Mucosa of rectum (tissue), 2 donors: ENCODE measurements at regions not wholly inside any gene's neighbourhood (a gene's known extent, or its start where the extent isn't known, plus 50 kb on each side); places are given as distances from the start of the nearest gene placed in this dataset.
"Not testable (repeated sequence)": the region's sequence is repeated elsewhere in the genome, so short reads cannot be mapped to it uniquely, and the experiment has no call there.

ENCODE experiments used
- H3K27ac ChIP-seq, 2 donors: one replicate each; pipeline ENCODE4 v1.7.0; 2013; ENCODE audit warnings: inconsistent platforms in 2 of 2, low read depth in 2 of 2, low read length in 2 of 2
- H3K27me3 ChIP-seq, 2 donors: one replicate each; pipeline ENCODE4 v1.7.0; 2013; ENCODE audit warnings: low read length in 2 of 2; ENCODE audit not compliant: control insufficient read depth in 2 of 2, insufficient read depth in 2 of 2
- H3K36me3 ChIP-seq, 2 donors: one replicate each; pipeline ENCODE4 v1.7.0; 2013; ENCODE audit warnings: low read length in 2 of 2; ENCODE audit not compliant: control insufficient read depth in 2 of 2, insufficient read depth in 2 of 2
- H3K4me1 ChIP-seq, 2 donors: one replicate each; pipeline ENCODE4 v1.7.0; 2013; ENCODE audit warnings: low read length in 2 of 2, mild to moderate bottlenecking in 1 of 2; ENCODE audit not compliant: control insufficient read depth in 2 of 2, insufficient read depth in 2 of 2
- H3K4me3 ChIP-seq, 2 donors: one replicate each; pipeline ENCODE4 v1.7.0; 2013; ENCODE audit warnings: low read length in 2 of 2
- H3K9ac ChIP-seq, 2 donors: one replicate each; pipeline ENCODE4 v1.7.0; 2013; ENCODE audit warnings: low read length in 2 of 2, low read depth in 1 of 2, mild to moderate bottlenecking in 1 of 2
- H3K9me3 ChIP-seq, 2 donors: one replicate each; pipeline ENCODE4 v1.7.0; 2013; ENCODE audit warnings: low read length in 2 of 2; ENCODE audit not compliant: control insufficient read depth in 2 of 2
- donor health status: healthy.
- donor health status: Normal muscosa, but diverticular disease.

GRCh38 chr1:83145820-83146219, 853.1 kb downstream of the TTLL7 start:
- H3K27me3 ChIP-seq, H3K27ac ChIP-seq, H3K36me3 ChIP-seq, H3K4me3 ChIP-seq, H3K9ac ChIP-seq, H3K9me3 ChIP-seq, H3K4me1 ChIP-seq: not testable (repeated sequence)

GRCh38 chr1:83142802-83143201, 856.1 kb downstream of the TTLL7 start:
- H3K9ac ChIP-seq, H3K4me1 ChIP-seq, H3K9me3 ChIP-seq, H3K4me3 ChIP-seq, H3K27ac ChIP-seq, H3K27me3 ChIP-seq, H3K36me3 ChIP-seq: not testable (repeated sequence)

- not testable (repeated sequence) for H3K4me1 ChIP-seq, H3K9me3 ChIP-seq, H3K27ac ChIP-seq, H3K4me3 ChIP-seq, H3K36me3 ChIP-seq, H3K9ac ChIP-seq, H3K27me3 ChIP-seq
These were observed 863.3 kb downstream of the TTLL7 start for GRCh38 chr1:83135524-83136157.

- H3K27me3 ChIP-seq, H3K4me1 ChIP-seq, H3K27ac ChIP-seq, H3K36me3 ChIP-seq, H3K9me3 ChIP-seq, H3K9ac ChIP-seq, H3K4me3 ChIP-seq: not testable (repeated sequence)
These were observed 864.5 kb downstream of the TTLL7 start for GRCh38 chr1:83134322-83135014.

DNA sequence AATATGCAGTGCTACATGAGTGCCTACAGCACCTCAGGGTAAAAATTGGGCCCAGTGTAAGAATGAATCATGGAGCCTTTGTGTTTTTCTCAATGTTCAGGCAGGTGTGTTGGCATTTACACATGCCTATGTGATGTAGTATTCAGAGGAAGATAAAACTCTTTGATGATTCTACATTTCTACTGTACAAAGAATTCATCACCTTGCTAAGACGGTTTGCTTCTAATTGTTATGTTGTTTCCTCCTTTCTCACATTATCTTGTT, 867.3 kb downstream of the TTLL7 start:
- no peaks in the 10 kb centered on the region for H3K36me3 ChIP-seq
- H3K27ac ChIP-seq, result no peak overlapping the region
- no peaks in the 10 kb centered on the region for H3K27me3 ChIP-seq
- no peaks in the 10 kb centered on the region for H3K4me1 ChIP-seq
- H3K9me3 ChIP-seq, result no peaks in the 10 kb centered on the region
- H3K9ac ChIP-seq, result no peak overlapping the region
- no peak overlapping the region for H3K4me3 ChIP-seq

GRCh38 chr1:83130886-83131691, 867.8 kb downstream of the TTLL7 start:
- Histone ChIP-seq H3K4me1 (no peaks in the 10 kb centered on the region), H3K36me3 (no peaks in the 10 kb centered on the region), H3K27ac (no peak overlapping the region), H3K27me3 (no peaks in the 10 kb centered on the region), H3K9ac (no peak overlapping the region), H3K4me3 (no peak overlapping the region), H3K9me3 (no peaks in the 10 kb centered on the region)

GRCh38 chr1:83129107-83129506, 869.8 kb downstream of the TTLL7 start:
- no peaks in the 10 kb centered on the region for H3K36me3 ChIP-seq
- no peak overlapping the region for H3K9ac ChIP-seq
- no peaks in the 10 kb centered on the region for H3K27me3 ChIP-seq
- H3K4me1 ChIP-seq, result no peaks in the 10 kb centered on the region
- no peak overlapping the region for H3K27ac ChIP-seq
- H3K4me3 ChIP-seq, result no peak overlapping the region
- no peaks in the 10 kb centered on the region for H3K9me3 ChIP-seq

DNA sequence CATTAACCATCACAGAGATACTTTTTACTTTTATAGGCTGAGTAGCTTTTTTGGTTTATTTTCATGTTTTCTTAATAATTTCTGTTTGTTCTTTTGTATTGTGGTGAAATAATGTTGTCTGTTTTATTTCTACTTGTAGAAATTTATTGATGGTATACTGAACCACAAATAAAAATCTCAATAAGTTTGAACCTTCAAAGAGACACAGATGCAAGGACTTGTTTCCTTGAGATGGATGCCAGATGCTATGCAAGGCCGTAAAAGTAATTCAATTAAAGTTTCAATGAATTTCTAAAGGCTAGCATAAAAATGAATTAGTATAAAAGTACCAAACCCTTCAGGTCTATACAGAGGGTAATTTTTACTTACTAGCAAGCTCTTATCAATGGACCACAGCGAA, 873.5 kb downstream of the TTLL7 start:
- Histone ChIP-seq H3K9me3 (no peaks in the 10 kb centered on the region), H3K4me1 (no peaks in the 10 kb centered on the region), H3K27ac (no peak overlapping the region), H3K9ac (no peak overlapping the region), H3K36me3 (no peaks in the 10 kb centered on the region), H3K27me3 (no peaks in the 10 kb centered on the region), H3K4me3 (no peak overlapping the region)

DNA sequence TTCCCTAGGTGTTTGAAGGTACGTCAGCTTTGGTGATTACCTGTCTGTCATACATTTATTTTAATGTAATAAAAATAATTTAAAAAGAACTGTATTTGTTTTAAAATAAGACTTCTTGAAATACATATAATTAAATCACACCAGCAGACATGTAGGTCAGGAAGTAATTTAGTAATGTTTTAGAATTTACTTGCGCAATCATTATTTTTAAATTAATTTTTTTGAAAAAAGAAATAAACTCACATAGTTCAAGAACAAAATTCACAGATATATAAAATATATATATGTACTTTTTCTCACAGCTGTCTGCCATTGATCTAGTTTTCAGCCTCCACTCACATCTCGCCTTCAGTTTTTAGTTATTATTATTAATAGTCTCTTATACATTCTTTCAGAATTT, 875.9 kb downstream of the TTLL7 start:
- H3K9me3 ChIP-seq, result no peaks in the 10 kb centered on the region
- H3K27ac ChIP-seq, result no peak overlapping the region
- no peaks in the 10 kb centered on the region for H3K27me3 ChIP-seq
- H3K36me3 ChIP-seq, result no peaks in the 10 kb centered on the region
- H3K4me3 ChIP-seq, result no peak overlapping the region
- no peak overlapping the region for H3K9ac ChIP-seq
- no peaks in the 10 kb centered on the region for H3K4me1 ChIP-seq

GRCh38 chr1:83118472-83118871, 880.5 kb downstream of the TTLL7 start:
- Histone ChIP-seq H3K4me1 (no peaks in the 10 kb centered on the region), H3K27ac (no peak overlapping the region), H3K9ac (no peak overlapping the region), H3K36me3 (no peaks in the 10 kb centered on the region), H3K4me3 (no peak overlapping the region), H3K27me3 (no peaks in the 10 kb centered on the region), H3K9me3 (no peaks in the 10 kb centered on the region)
